ENCODE measurements at regions not wholly inside any gene's neighbourhood (a gene's known extent, or its start where the extent isn't known, plus 50 kb on each side); places are given as distances from the start of the nearest gene placed in this dataset.
"Not testable (repeated sequence)": the region's sequence is repeated elsewhere in the genome, so short reads cannot be mapped to it uniquely, and the experiment has no call there.

DNA sequence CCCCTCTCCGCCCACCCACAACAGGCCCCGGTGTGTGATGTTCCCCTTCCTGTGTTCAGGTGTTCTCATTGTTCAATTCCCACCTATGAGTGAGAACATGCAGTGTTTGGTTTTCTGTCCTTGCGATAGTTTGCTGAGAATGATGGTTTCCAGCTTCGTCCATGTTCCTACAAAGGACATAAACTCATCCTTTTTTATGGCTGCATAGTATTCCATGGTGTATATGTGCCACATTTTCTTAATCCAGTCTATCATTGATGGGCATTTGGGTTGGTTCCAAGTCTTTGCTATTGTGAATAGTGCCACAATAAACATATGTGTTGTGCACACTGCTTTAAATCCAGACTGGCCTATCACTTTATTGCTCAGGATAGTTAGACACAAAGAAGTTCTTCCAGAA lies 309.1 kb downstream of the MTX2 start:
- not testable (repeated sequence) for DNase-seq

- DNase-seq, result no peak
These were observed 310.4 kb downstream of the MTX2 start for GRCh38 chr2:176579608-176580007.

- no peak for DNase-seq
These were observed 312.4 kb downstream of the MTX2 start for GRCh38 chr2:176581557-176582165.

DNA sequence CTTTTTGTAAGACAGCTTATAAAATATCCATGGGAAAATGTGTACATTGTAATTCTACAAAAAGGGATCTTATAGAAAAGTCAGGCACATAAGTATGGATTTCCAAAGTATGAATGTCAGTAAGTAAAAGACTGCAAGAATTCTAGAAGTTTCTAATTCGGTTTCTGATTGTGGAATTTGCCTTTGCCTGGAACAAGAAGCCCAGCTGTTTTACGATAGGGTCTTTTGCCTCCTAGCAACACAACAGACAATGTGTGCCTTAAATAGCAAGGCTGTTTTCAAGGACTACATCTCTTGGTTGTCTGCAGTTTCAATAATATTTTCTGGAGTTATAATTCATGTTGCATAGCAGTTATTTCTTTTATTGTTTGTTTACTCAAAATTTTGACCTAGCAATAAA lies 312.9 kb downstream of the MTX2 start:
- no peak for DNase-seq

- no peak for DNase-seq
These were observed 313.8 kb downstream of the MTX2 start for GRCh38 chr2:176582990-176583481.

DNA sequence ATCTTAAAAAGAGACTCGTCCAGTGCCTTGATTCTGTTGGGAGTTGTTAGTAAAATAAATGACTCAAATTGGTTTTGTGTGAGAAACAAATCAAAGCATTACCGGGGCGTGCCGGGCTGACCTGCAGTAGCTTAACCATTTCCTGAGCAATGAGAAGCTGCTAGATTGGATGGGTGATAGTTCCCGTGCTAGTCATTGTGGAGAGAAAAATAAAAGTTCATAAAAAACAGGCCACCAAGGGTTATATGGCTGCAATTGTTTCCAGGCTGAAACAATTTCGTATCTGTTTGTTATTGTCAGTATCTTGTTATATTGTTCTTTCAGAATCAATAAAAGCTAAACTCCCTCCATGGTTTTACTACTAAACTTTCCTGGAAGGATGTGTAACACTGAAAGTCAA lies 314.4 kb downstream of the MTX2 start:
- DNase-seq, result no peak

GRCh38 chr2:176584333-176584732 lies 315.1 kb downstream of the MTX2 start:
- DNase-seq, result no peak

GRCh38 chr2:176585291-176585690 lies 316.0 kb downstream of the MTX2 start:
- no peak for DNase-seq

GRCh38 chr2:176585791-176586190 lies 316.5 kb downstream of the MTX2 start:
- DNase-seq, result no peak

DNA sequence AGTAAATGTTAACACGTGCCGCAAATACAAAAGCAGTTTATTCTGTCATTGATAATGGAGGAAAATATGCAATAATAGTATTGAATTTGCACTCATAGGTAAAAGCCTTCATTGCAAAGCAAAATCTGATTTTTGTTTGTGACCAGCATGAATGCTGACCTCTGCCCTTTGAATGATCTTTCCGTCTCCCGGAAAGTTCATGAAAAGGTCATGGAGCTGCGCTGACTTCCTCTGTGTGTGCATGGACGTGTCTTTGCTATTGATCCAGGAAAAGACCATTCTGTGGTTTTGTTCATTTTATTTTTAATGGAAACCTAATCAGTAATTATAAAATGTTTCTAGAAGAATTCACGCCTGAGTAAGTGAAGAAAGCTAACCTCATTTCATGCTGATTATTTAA lies 320.0 kb downstream of the MTX2 start:
- DNase-seq, result no peak

- DNase-seq, result no peak
These were observed 320.7 kb downstream of the MTX2 start for GRCh38 chr2:176589825-176590440.

DNA sequence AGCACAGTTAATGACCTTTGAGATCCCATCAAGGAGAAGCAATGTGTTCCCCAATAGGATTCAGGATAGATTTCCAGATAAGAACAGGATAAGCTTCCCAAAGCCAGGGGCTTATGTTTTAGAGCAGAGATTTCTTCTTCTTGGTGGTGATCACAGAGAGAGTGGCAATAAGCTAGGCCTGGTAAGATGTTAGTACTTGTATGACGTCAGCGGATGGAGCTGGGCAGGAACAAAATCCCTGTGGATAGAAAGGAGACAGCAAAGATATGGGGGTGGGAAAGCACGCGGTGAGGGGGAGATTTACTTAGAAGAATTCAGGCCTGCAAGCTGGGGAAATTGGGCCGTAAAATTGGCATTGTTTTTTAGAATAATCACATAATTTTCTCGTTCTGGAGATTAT lies 323.0 kb downstream of the MTX2 start:
- DNase-seq, result no peak

- DNase-seq, result no peak
These were observed 326.7 kb downstream of the MTX2 start for GRCh38 chr2:176595986-176596385.

- no peak for DNase-seq
These were observed 328.7 kb downstream of the MTX2 start for GRCh38 chr2:176597916-176598315.

GRCh38 chr2:176598351-176598750 lies 329.1 kb downstream of the MTX2 start:
- no peak for DNase-seq

- no peak for DNase-seq
These were observed 330.7 kb downstream of the MTX2 start for GRCh38 chr2:176599796-176600485.

GRCh38 chr2:176601066-176601465 lies 331.8 kb downstream of the MTX2 start:
- DNase-seq, result no peak

DNA sequence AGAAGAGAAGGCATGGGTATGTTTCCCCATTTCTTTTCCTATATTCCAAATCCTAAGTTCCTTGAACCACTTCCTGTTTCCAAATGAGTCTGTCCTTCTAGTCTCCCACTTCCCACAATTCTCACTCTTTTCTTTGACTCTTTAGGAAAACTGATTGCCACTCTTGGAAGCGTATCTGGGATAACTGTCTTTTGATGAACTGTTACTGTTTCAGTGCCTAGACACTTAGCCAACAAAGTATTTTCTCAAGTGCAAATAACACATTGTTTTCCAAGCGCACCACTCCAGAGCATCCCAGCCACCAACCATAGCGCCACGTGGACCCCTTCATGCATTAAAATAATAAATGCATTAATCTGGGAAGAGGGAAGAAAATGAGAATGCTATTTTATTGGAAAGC lies 342.8 kb downstream of the MTX2 start:
- DNase-seq, result no peak

DNA sequence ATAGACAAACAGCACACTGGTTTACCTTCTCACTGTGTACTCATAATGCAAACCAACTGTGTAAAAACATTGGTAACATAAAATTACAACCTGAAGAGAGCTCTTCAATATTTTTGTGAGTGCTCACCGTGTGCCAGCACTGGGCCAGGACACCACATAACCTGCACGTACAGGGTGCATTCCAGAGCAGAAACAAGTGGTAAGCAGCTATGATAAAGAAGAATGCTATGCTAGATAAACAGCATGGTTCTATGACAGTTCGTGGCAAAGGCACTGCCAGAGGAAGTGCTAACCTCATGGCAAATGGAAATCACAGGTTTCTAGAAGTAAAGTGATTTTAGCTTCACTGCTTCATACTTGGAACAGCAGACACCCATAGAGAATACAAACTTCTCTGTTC lies 343.5 kb downstream of the MTX2 start:
- DNase-seq, result no peak

DNA sequence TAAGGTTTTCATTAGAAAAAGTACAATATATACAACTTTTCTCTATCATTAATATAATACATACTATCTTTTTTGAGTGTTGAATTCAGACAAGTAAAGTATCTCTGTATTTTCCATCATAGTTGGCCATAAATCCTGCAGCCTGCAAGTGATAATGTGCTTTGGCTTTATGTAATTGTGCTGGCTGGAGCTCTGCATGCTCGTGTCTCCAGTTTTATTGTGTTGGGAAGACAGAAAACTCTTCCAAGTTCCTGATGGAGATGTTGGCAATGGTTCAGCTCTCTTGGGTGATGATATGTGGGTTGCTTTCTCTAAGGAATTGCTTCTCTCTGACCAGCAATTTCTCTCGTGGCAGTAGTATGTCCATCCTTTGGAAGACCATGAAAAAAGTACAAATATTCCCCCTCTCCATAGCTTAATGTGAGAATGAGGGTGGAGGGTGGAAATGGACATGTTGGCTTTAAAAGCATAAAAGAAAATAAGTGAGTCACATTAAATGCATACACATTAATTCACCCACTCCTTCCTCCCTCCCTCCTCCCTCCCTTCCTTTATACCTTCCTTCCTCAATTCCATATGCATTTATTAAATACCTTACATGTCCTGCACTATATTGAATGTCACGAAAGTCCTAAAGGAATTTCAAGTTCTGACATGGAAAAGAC lies 344.2 kb downstream of the MTX2 start:
- no peak for DNase-seq

DNA sequence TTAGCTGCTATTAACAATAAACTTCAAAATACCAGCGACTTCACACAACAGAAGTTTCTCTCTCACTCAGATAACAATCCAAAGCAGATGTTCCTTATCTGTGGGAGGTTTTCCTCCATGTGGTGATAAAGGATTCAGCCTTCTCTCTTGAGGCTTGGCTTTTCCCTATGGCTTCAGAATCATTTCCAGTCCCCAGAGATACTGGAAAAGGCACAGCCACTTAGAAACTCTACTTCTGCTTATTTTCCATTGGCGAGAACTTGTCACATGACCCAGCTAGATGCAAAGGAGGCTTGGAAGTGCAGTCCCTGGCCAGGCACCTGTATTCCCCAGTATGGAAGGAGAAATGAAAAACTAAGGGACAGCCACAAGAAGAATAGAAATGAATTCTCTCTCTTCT lies 344.8 kb downstream of the MTX2 start:
- DNase-seq, result no peak

DNA sequence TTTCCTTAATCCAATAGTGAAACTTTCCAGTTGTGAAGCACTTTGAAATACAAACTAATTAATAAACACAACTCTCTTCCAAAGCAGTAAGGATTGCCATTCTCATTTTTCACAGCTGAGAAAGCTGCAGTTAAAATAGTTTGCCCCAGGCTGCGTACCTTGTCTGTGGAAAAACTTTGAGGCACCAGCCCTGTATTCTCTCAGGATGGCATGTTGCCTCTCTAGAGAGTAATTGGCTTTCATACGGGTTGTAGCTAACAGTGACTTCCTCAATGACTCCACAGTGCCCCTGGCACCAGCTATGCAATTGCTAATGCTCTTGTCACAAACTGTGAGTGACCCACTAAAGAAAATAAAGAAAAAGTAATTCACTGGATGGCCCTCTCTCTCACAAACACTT lies 345.7 kb downstream of the MTX2 start:
- no peak for DNase-seq

GRCh38 chr2:176619504-176619903 lies 350.3 kb downstream of the MTX2 start:
- DNase-seq, result no peak

- no peak for DNase-seq
These were observed 352.1 kb downstream of the MTX2 start for GRCh38 chr2:176621350-176621749.

Data from activated naive CD4-positive, alpha-beta T cell treated with anti-CD3 and anti-CD28 coated beads, Interleukin-2, amount 50 U/mL, for 16 hours (primary cell).